Liver (tissue), 3 donors: ENCODE measurements at regions not wholly inside any gene's neighbourhood (a gene's known extent, or its start where the extent isn't known, plus 50 kb on each side); places are given as distances from the start of the nearest gene placed in this dataset.
"Not testable (repeated sequence)": the region's sequence is repeated elsewhere in the genome, so short reads cannot be mapped to it uniquely, and the experiment has no call there.

ENCODE experiments used
- ATF3 ChIP-seq: IDR thresholded peaks from 2 replicates; pipeline ENCODE4 v1.6.1; 2016; ENCODE audit warnings: antibody characterized with exemption
- CTCF ChIP-seq: fragments of 150-350 bp; IDR thresholded peaks from 2 replicates; pipeline ENCODE4 v1.5.1; 2017; ENCODE audit warnings: improper control_type of control experiment, low read depth, low read length; ENCODE audit not compliant: missing input control
- RAD21 ChIP-seq, 2 donors: IDR thresholded peaks; 2 replicates each; pipeline ENCODE4 v1.6.1; 2016; ENCODE audit warnings: antibody characterized with exemption in 2 of 2, mild to moderate bottlenecking in 2 of 2
- RXRA ChIP-seq, 2 donors: IDR thresholded peaks; 2 replicates each; pipeline ENCODE4 v1.6.1; 2017 to 2018; ENCODE audit warnings: antibody characterized with exemption in 2 of 2, mild to moderate bottlenecking in 1 of 2
- donor health status: healthy.
- donor health status: healthy.

GRCh38 chrY:9737626-9738025 is 209.9 kb downstream of the TSPY10 start:
- not testable (repeated sequence) for TF ChIP-seq CTCF; RAD21 (IDR thresholded peaks at IDR 0.05); RXRA (IDR thresholded peaks at IDR 0.05); ATF3
